ENCODE measurements at regions not wholly inside any gene's neighbourhood (a gene's known extent, or its start where the extent isn't known, plus 50 kb on each side); places are given as distances from the start of the nearest gene placed in this dataset.

GRCh38 chr9:81474792-81475191, 214.6 kb downstream of the TLE1 start:
- TF ChIP-seq CTCF (IDR thresholded peaks at IDR 0.05) = no peak
- no peak for TF ChIP-seq POLR2A (IDR thresholded peaks at IDR 0.05)

Measured in adrenal gland (tissue), 5 donors.